DND-41 (cell line): ENCODE measurements at regions not wholly inside any gene's neighbourhood (a gene's known extent, or its start where the extent isn't known, plus 50 kb on each side); places are given as distances from the start of the nearest gene placed in this dataset.

Experiments used
- ATAC-seq: fragments of 200-7000 bp; cut with Tn5 transposase; 3 replicates; pipeline ENCODE4 v1.9.1; 2021; ENCODE audit warnings: low read depth; ENCODE audit not compliant: insufficient read depth
- DNase-seq: peaks from one replicate; pipeline ENCODE4 v3.0.0-alpha.2; 2020
- H2AFZ ChIP-seq: 2 replicates; pipeline ENCODE4 v1.6.0; 2012; ENCODE audit warnings: low read depth, low read length
- H3K27ac ChIP-seq: 2 replicates; pipeline ENCODE4 v1.5.1; 2012; ENCODE audit warnings: low read length, inconsistent platforms
- H3K27me3 ChIP-seq: fragments of 200-600 bp; sonication (generic); 2 replicates; pipeline ENCODE4 v1.6.0; 2012; ENCODE audit warnings: low read length, mild to moderate bottlenecking, inconsistent platforms; ENCODE audit not compliant: insufficient read depth, poor library complexity
- H3K36me3 ChIP-seq: 2 replicates; pipeline ENCODE4 v1.5.1; 2012; ENCODE audit warnings: low read length, inconsistent platforms; ENCODE audit not compliant: insufficient read depth
- H3K4me1 ChIP-seq: 2 replicates; pipeline ENCODE4 v1.5.1; 2012; ENCODE audit warnings: mild to moderate bottlenecking, low read length; ENCODE audit not compliant: insufficient read depth
- H3K4me2 ChIP-seq: 2 replicates; pipeline ENCODE4 v1.6.0; 2012; ENCODE audit warnings: mild to moderate bottlenecking, moderate library complexity, low read length, inconsistent platforms; ENCODE audit not compliant: insufficient read depth
- H3K4me3 ChIP-seq, 2 experiments: fragments of 200-600 bp in 1 of 2; shearing (Covaris generic) in 1 of 2; 2 replicates each; pipeline ENCODE4 v1.5.1; 2012 to 2016; ENCODE audit warnings: inconsistent platforms in 2 of 2, low read length in 2 of 2, mild to moderate bottlenecking in 2 of 2, low read depth in 1 of 2, moderate library complexity in 1 of 2
- H3K79me2 ChIP-seq: 2 replicates; pipeline ENCODE4 v1.6.0; 2012; ENCODE audit warnings: low read length, inconsistent platforms; ENCODE audit not compliant: insufficient read depth
- H3K9ac ChIP-seq: 2 replicates; pipeline ENCODE4 v1.6.0; 2012; ENCODE audit warnings: low read depth, mild to moderate bottlenecking, inconsistent platforms, low read length, moderate library complexity
- H3K9me3 ChIP-seq: 2 replicates; pipeline ENCODE4 v1.5.1; 2012; ENCODE audit warnings: low read length, moderate library complexity, mild to moderate bottlenecking, inconsistent platforms; ENCODE audit not compliant: insufficient read depth, severe bottlenecking
- H4K20me1 ChIP-seq: 2 replicates; pipeline ENCODE4 v1.6.0; 2012; ENCODE audit warnings: low read length; ENCODE audit not compliant: insufficient read depth
- EZH2 ChIP-seq: IDR thresholded peaks from 3 replicates; pipeline ENCODE4 v1.6.1; 2012; ENCODE audit warnings: borderline replicate concordance, low read depth, mild to moderate bottlenecking, moderate library complexity, low read length, inconsistent platforms; ENCODE audit not compliant: severe bottlenecking
- TF ChIP-seq, protein P1 (sequence below): IDR thresholded peaks from 2 replicates; pipeline ENCODE4 v1.5.1; 2012; ENCODE audit warnings: borderline replicate concordance, low read length, moderate library complexity, mild to moderate bottlenecking; ENCODE audit not compliant: poor library complexity, severe bottlenecking; ENCODE audit errors: extremely low read depth

DNA sequence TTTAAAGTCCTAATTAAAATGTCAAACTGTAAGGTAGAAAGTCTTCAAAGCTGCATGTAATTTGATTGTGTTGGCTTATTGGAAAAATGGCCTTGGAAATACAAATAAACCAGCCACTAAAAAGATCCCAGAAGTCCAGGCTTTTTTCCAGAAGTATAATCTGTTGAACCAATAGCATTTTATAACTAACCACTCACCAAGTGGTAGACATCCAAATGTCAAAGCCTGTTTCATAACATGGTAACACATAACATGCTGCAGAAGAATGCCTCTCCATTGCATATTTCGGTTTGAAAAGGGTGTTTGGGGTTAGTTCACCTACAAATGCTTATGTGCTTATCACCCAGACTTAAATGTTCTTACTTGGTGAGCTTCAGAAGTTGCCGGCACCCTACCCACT is 183.7 kb upstream of the DIO2 start:
- H3K9me3 ChIP-seq = peaks cover 8% of the 10 kb centered on the region
- H2AFZ ChIP-seq = no peak overlapping the region
- TF ChIP-seq EZH2 = no peak
- TF ChIP-seq, protein P1, sequence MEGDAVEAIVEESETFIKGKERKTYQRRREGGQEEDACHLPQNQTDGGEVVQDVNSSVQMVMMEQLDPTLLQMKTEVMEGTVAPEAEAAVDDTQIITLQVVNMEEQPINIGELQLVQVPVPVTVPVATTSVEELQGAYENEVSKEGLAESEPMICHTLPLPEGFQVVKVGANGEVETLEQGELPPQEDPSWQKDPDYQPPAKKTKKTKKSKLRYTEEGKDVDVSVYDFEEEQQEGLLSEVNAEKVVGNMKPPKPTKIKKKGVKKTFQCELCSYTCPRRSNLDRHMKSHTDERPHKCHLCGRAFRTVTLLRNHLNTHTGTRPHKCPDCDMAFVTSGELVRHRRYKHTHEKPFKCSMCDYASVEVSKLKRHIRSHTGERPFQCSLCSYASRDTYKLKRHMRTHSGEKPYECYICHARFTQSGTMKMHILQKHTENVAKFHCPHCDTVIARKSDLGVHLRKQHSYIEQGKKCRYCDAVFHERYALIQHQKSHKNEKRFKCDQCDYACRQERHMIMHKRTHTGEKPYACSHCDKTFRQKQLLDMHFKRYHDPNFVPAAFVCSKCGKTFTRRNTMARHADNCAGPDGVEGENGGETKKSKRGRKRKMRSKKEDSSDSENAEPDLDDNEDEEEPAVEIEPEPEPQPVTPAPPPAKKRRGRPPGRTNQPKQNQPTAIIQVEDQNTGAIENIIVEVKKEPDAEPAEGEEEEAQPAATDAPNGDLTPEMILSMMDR = no peak
- no peaks in the 10 kb centered on the region for H4K20me1 ChIP-seq
- no peaks in the 10 kb centered on the region for H3K79me2 ChIP-seq
- no peaks in the 10 kb centered on the region for H3K36me3 ChIP-seq
- no peak overlapping the region for H3K4me2 ChIP-seq
- H3K4me3 ChIP-seq = no peak overlapping the region
- no peaks in the 10 kb centered on the region for H3K27me3 ChIP-seq
- ATAC-seq (no peak), DNase-seq (no peak)
- H3K4me1 ChIP-seq = no peaks in the 10 kb centered on the region
- H3K9ac ChIP-seq = no peak overlapping the region
- no peak overlapping the region for H3K27ac ChIP-seq

DNA sequence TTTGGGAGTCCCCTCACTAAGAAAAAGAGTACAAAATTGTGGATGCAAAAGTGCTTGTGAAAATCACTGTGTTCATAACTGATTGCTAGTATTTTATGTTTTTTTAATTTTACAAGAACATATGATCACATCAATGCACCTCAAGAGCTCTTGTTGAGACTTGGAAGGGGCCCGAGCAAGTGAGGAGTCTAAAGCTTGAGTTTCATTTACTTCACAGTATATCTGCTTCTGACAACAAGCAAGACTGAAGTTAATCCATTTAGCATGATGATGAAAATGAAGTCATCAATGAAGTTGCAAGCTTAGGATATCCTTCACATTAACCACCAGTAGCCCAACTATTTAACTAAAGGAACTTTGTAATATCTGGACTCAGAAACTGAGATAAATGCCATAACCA is 182.5 kb upstream of the DIO2 start:
- Histone ChIP-seq H4K20me1 (no peaks in the 10 kb centered on the region), H3K9ac (no peak overlapping the region), H2AFZ (no peak overlapping the region), H3K4me2 (no peak overlapping the region), H3K4me3 (no peak overlapping the region), H3K27me3 (no peaks in the 10 kb centered on the region), H3K36me3 (no peaks in the 10 kb centered on the region), H3K9me3 (peaks cover 8% of the 10 kb centered on the region), H3K4me1 (no peaks in the 10 kb centered on the region), H3K27ac (no peak overlapping the region), H3K79me2 (no peaks in the 10 kb centered on the region)
- no peak for TF ChIP-seq EZH2
- TF ChIP-seq, protein P1 = no peak
- DNase-seq = no peak
- no peak for ATAC-seq

DNA sequence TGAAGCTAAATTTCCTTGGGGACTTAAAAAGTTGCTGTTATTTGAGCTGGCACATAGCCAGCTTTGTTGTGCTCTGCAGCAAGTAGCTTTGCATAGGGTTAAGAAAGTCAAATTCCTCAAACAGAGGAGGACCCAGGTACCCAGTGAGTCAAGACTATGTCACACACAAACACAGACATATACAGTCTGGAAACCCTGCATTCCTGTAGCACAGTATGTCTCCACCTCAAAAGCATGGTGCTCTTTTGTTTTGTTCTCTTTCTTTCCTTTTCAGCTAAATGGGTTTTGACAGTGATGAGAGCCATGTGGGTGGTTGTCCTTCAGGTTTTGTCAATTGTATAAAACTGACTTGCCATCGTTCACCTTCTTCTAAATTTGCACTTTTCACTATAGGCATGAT is 179.6 kb upstream of the DIO2 start:
- Histone ChIP-seq H3K4me1 (no peaks in the 10 kb centered on the region), H3K27ac (no peak overlapping the region), H3K4me3 (no peak overlapping the region), H3K4me2 (no peak overlapping the region), H3K27me3 (no peaks in the 10 kb centered on the region), H3K9me3 (no peaks in the 10 kb centered on the region), H3K79me2 (no peaks in the 10 kb centered on the region), H2AFZ (no peak overlapping the region), H3K36me3 (no peaks in the 10 kb centered on the region), H4K20me1 (no peaks in the 10 kb centered on the region), H3K9ac (no peak overlapping the region)
- TF ChIP-seq, protein P1 = no peak
- TF ChIP-seq EZH2 = no peak
- no peak for ATAC-seq
- DNase-seq = no peak

DNA sequence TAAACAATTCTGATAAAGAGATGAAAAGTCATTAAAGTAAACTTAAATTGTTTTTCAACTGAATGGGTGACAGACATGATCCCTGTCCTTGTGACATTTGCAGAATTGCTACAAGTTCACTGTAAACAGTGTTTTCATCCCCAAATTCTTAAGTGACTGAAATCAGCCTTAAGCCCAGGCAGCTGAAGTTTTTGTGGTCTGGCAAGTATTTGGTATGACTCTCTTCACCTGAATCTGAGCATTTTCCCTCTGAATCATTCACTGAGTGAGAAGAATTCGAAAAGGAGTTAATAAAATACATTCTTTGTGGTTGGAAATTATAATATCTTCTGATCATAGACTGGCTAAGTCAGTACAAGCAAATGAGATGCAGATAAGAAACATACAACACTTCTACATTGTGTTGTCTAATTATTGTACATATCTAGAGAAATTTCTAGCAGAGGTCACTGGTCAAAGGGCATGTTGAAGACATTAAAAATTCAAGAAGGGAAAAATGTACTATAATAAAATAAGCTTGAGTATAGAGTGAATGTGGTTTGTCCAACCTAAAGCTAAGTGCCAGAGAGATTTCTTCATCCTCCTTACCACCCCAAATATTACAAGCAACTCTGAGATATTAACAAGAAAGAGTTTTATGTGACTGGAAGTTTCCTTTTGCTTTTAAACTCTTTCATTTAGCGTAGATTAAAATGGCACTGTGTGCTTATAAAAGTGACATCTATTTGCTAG is 177.8 kb upstream of the DIO2 start:
- no peaks in the 10 kb centered on the region for H3K4me1 ChIP-seq
- TF ChIP-seq, protein P1 = no peak
- TF ChIP-seq EZH2 = no peak
- no peak overlapping the region for H3K4me3 ChIP-seq
- no peak overlapping the region for H3K27ac ChIP-seq
- no peak overlapping the region for H3K4me2 ChIP-seq
- no peaks in the 10 kb centered on the region for H3K79me2 ChIP-seq
- no peaks in the 10 kb centered on the region for H4K20me1 ChIP-seq
- H3K27me3 ChIP-seq = no peaks in the 10 kb centered on the region
- no peaks in the 10 kb centered on the region for H3K9me3 ChIP-seq
- ATAC-seq = no peak
- no peak overlapping the region for H2AFZ ChIP-seq
- DNase-seq = no peak
- H3K9ac ChIP-seq = no peak overlapping the region
- H3K36me3 ChIP-seq = no peaks in the 10 kb centered on the region
